ENCODE measurements at regions not wholly inside any gene's neighbourhood (a gene's known extent, or its start where the extent isn't known, plus 50 kb on each side); places are given as distances from the start of the nearest gene placed in this dataset.

GRCh38 chr6:14048837-14049236, 68.7 kb upstream of the CD83 start:
- no peak for TF ChIP-seq POLR2A (IDR thresholded peaks at IDR 0.05)
- no peak for TF ChIP-seq CTCF (IDR thresholded peaks at IDR 0.05)

Data from uterus (tissue), 2 donors.